ENCODE measurements at regions not wholly inside any gene's neighbourhood (a gene's known extent, or its start where the extent isn't known, plus 50 kb on each side); places are given as distances from the start of the nearest gene placed in this dataset.

- Histone ChIP-seq H3K4me1 (ENCODE audit: low read length) (no peaks in the 10 kb centered on the region), H2AFZ (ENCODE audit: low read length) (no peak overlapping the region), H3K9me3 (ENCODE audit: low read length) (no peaks in the 10 kb centered on the region), H3K36me3 (ENCODE audit: insufficient read depth, low read length) (no peaks in the 10 kb centered on the region), H3K27me3 (ENCODE audit: low read length) (no peaks in the 10 kb centered on the region), H3K4me2 (ENCODE audit: low read depth, low read length, poor library complexity, severe bottlenecking) (no peak overlapping the region), H4K20me1 (ENCODE audit: insufficient read depth, low read depth, low read length) (no peaks in the 10 kb centered on the region), H3K9me2 (replicated peaks; ENCODE audit: insufficient read depth, low read length) (no peaks in the 10 kb centered on the region), H3K9ac (ENCODE audit: low read length) (no peak overlapping the region), H3K4me3 (ENCODE audit: low read length) (no peak overlapping the region), H3K27ac (ENCODE audit: low read length) (no peak overlapping the region), H3K79me2 (ENCODE audit: low read length) (no peaks in the 10 kb centered on the region)
- DNase-seq: no peak
These were observed 456.9 kb downstream of the BCAT1 start for GRCh38 chr12:24491968-24492367.

GRCh38 chr12:24489939-24490338, 459.0 kb downstream of the BCAT1 start:
- no peak overlapping the region for H3K27ac ChIP-seq (ENCODE audit: low read length)

GRCh38 chr12:24488906-24489619, 459.8 kb downstream of the BCAT1 start:
- DNase-seq: no peak
- Histone ChIP-seq H3K36me3 (ENCODE audit: insufficient read depth, low read length) (no peaks in the 10 kb centered on the region), H3K9me2 (replicated peaks; ENCODE audit: insufficient read depth, low read length) (no peaks in the 10 kb centered on the region)

More at GRCh38 chr12:24489939-24490338, 459.0 kb downstream of the BCAT1 start:
- Histone ChIP-seq H3K4me3 (ENCODE audit: low read length) (no peak overlapping the region), H3K4me2 (ENCODE audit: low read depth, low read length, poor library complexity, severe bottlenecking) (no peak overlapping the region), H2AFZ (ENCODE audit: low read length) (no peak overlapping the region), H3K4me1 (ENCODE audit: low read length) (no peaks in the 10 kb centered on the region), H4K20me1 (ENCODE audit: insufficient read depth, low read depth, low read length) (no peaks in the 10 kb centered on the region), H3K79me2 (ENCODE audit: low read length) (no peaks in the 10 kb centered on the region), H3K9me2 (replicated peaks; ENCODE audit: insufficient read depth, low read length) (no peaks in the 10 kb centered on the region), H3K9ac (ENCODE audit: low read length) (no peak overlapping the region), H3K9me3 (ENCODE audit: low read length) (no peaks in the 10 kb centered on the region), H3K27me3 (ENCODE audit: low read length) (no peaks in the 10 kb centered on the region), H3K36me3 (ENCODE audit: insufficient read depth, low read length) (no peaks in the 10 kb centered on the region)
- DNase-seq: no peak

GRCh38 chr12:24488091-24488596, 460.8 kb downstream of the BCAT1 start:
- no peaks in the 10 kb centered on the region for H3K4me1 ChIP-seq (ENCODE audit: low read length)
- no peaks in the 10 kb centered on the region for H3K79me2 ChIP-seq (ENCODE audit: low read length)
- no peaks in the 10 kb centered on the region for H3K9me2 ChIP-seq (replicated peaks; ENCODE audit: insufficient read depth, low read length)
- H4K20me1 ChIP-seq (ENCODE audit: insufficient read depth, low read depth, low read length): no peaks in the 10 kb centered on the region
- H3K36me3 ChIP-seq (ENCODE audit: insufficient read depth, low read length): no peaks in the 10 kb centered on the region
- no peak overlapping the region for H3K4me2 ChIP-seq (ENCODE audit: low read depth, low read length, poor library complexity, severe bottlenecking)
- no peak overlapping the region for H3K27ac ChIP-seq (ENCODE audit: low read length)
- H3K9me3 ChIP-seq (ENCODE audit: low read length): no peaks in the 10 kb centered on the region
- no peak overlapping the region for H2AFZ ChIP-seq (ENCODE audit: low read length)
- H3K27me3 ChIP-seq (ENCODE audit: low read length): no peaks in the 10 kb centered on the region
- no peak for DNase-seq
- H3K4me3 ChIP-seq (ENCODE audit: low read length): no peak overlapping the region
- H3K9ac ChIP-seq (ENCODE audit: low read length): no peak overlapping the region

More at GRCh38 chr12:24488906-24489619, 459.8 kb downstream of the BCAT1 start:
- no peaks in the 10 kb centered on the region for H3K27me3 ChIP-seq (ENCODE audit: low read length)
- no peak overlapping the region for H3K9ac ChIP-seq (ENCODE audit: low read length)
- H2AFZ ChIP-seq (ENCODE audit: low read length): no peak overlapping the region
- H3K27ac ChIP-seq (ENCODE audit: low read length): no peak overlapping the region
- no peaks in the 10 kb centered on the region for H3K79me2 ChIP-seq (ENCODE audit: low read length)
- no peak overlapping the region for H3K4me2 ChIP-seq (ENCODE audit: low read depth, low read length, poor library complexity, severe bottlenecking)
- no peaks in the 10 kb centered on the region for H4K20me1 ChIP-seq (ENCODE audit: insufficient read depth, low read depth, low read length)
- H3K4me1 ChIP-seq (ENCODE audit: low read length): no peaks in the 10 kb centered on the region
- H3K4me3 ChIP-seq (ENCODE audit: low read length): no peak overlapping the region
- no peaks in the 10 kb centered on the region for H3K9me3 ChIP-seq (ENCODE audit: low read length)

- Histone ChIP-seq H2AFZ (ENCODE audit: low read length) (no peak overlapping the region), H3K4me2 (ENCODE audit: low read depth, low read length, poor library complexity, severe bottlenecking) (no peak overlapping the region), H3K4me1 (ENCODE audit: low read length) (no peaks in the 10 kb centered on the region), H3K27me3 (ENCODE audit: low read length) (no peaks in the 10 kb centered on the region), H3K79me2 (ENCODE audit: low read length) (no peaks in the 10 kb centered on the region), H3K27ac (ENCODE audit: low read length) (no peak overlapping the region), H3K4me3 (ENCODE audit: low read length) (no peak overlapping the region), H3K36me3 (ENCODE audit: insufficient read depth, low read length) (no peaks in the 10 kb centered on the region), H3K9me3 (ENCODE audit: low read length) (no peaks in the 10 kb centered on the region), H3K9ac (ENCODE audit: low read length) (no peak overlapping the region), H4K20me1 (ENCODE audit: insufficient read depth, low read depth, low read length) (no peaks in the 10 kb centered on the region), H3K9me2 (replicated peaks; ENCODE audit: insufficient read depth, low read length) (no peaks in the 10 kb centered on the region)
- DNase-seq: no peak
These were observed 461.3 kb downstream of the BCAT1 start for GRCh38 chr12:24487606-24488005.

GRCh38 chr12:24483732-24484131, 465.2 kb downstream of the BCAT1 start:
- no peak overlapping the region for H3K27ac ChIP-seq (ENCODE audit: low read length)
- no peaks in the 10 kb centered on the region for H3K4me1 ChIP-seq (ENCODE audit: low read length)
- H3K4me2 ChIP-seq (ENCODE audit: low read depth, low read length, poor library complexity, severe bottlenecking): no peak overlapping the region
- no peaks in the 10 kb centered on the region for H3K36me3 ChIP-seq (ENCODE audit: insufficient read depth, low read length)
- no peaks in the 10 kb centered on the region for H4K20me1 ChIP-seq (ENCODE audit: insufficient read depth, low read depth, low read length)
- no peaks in the 10 kb centered on the region for H3K9me3 ChIP-seq (ENCODE audit: low read length)
- DNase-seq: no peak
- H2AFZ ChIP-seq (ENCODE audit: low read length): no peak overlapping the region
- H3K79me2 ChIP-seq (ENCODE audit: low read length): no peaks in the 10 kb centered on the region
- H3K4me3 ChIP-seq (ENCODE audit: low read length): no peak overlapping the region
- H3K9ac ChIP-seq (ENCODE audit: low read length): no peak overlapping the region
- H3K27me3 ChIP-seq (ENCODE audit: low read length): no peaks in the 10 kb centered on the region
- no peaks in the 10 kb centered on the region for H3K9me2 ChIP-seq (replicated peaks; ENCODE audit: insufficient read depth, low read length)

- H3K27me3 ChIP-seq (ENCODE audit: low read length): no peaks in the 10 kb centered on the region
- DNase-seq: no peak
- no peak overlapping the region for H3K4me2 ChIP-seq (ENCODE audit: low read depth, low read length, poor library complexity, severe bottlenecking)
- H3K9me3 ChIP-seq (ENCODE audit: low read length): no peaks in the 10 kb centered on the region
- no peak overlapping the region for H3K27ac ChIP-seq (ENCODE audit: low read length)
- H2AFZ ChIP-seq (ENCODE audit: low read length): no peak overlapping the region
- H3K4me3 ChIP-seq (ENCODE audit: low read length): no peak overlapping the region
- no peak overlapping the region for H3K9ac ChIP-seq (ENCODE audit: low read length)
- no peaks in the 10 kb centered on the region for H4K20me1 ChIP-seq (ENCODE audit: insufficient read depth, low read depth, low read length)
- no peaks in the 10 kb centered on the region for H3K79me2 ChIP-seq (ENCODE audit: low read length)
- no peaks in the 10 kb centered on the region for H3K4me1 ChIP-seq (ENCODE audit: low read length)
- no peaks in the 10 kb centered on the region for H3K9me2 ChIP-seq (replicated peaks; ENCODE audit: insufficient read depth, low read length)
- no peaks in the 10 kb centered on the region for H3K36me3 ChIP-seq (ENCODE audit: insufficient read depth, low read length)
These were observed 465.9 kb downstream of the BCAT1 start for GRCh38 chr12:24482882-24483604.

GRCh38 chr12:24482044-24482443, 466.9 kb downstream of the BCAT1 start:
- H4K20me1 ChIP-seq (ENCODE audit: insufficient read depth, low read depth, low read length): no peaks in the 10 kb centered on the region
- no peak overlapping the region for H3K27ac ChIP-seq (ENCODE audit: low read length)
- H3K9me2 ChIP-seq (replicated peaks; ENCODE audit: insufficient read depth, low read length): no peaks in the 10 kb centered on the region
- no peak for DNase-seq
- no peak overlapping the region for H3K4me3 ChIP-seq (ENCODE audit: low read length)
- no peaks in the 10 kb centered on the region for H3K79me2 ChIP-seq (ENCODE audit: low read length)
- no peaks in the 10 kb centered on the region for H3K4me1 ChIP-seq (ENCODE audit: low read length)
- H3K36me3 ChIP-seq (ENCODE audit: insufficient read depth, low read length): no peaks in the 10 kb centered on the region
- H3K9me3 ChIP-seq (ENCODE audit: low read length): no peaks in the 10 kb centered on the region
- H3K9ac ChIP-seq (ENCODE audit: low read length): no peak overlapping the region
- no peak overlapping the region for H3K4me2 ChIP-seq (ENCODE audit: low read depth, low read length, poor library complexity, severe bottlenecking)
- H3K27me3 ChIP-seq (ENCODE audit: low read length): no peaks in the 10 kb centered on the region
- no peak overlapping the region for H2AFZ ChIP-seq (ENCODE audit: low read length)
